ENCODE measurements at regions not wholly inside any gene's neighbourhood (a gene's known extent, or its start where the extent isn't known, plus 50 kb on each side); places are given as distances from the start of the nearest gene placed in this dataset.

- TF ChIP-seq ZNF462 (CRISPR knock-in tag; IDR thresholded peaks at IDR 0.05), result no peak
- no peak for TF ChIP-seq EZH2phosphoT487 (IDR thresholded peaks at IDR 0.05; ENCODE audit: unreplicated experiment)
- TF ChIP-seq CTCF (conservative IDR thresholded peaks at IDR 0.05; ENCODE audit: low read depth in 2 of 2), result no peak
- no peak for TF ChIP-seq EZH2 (IDR thresholded peaks at IDR 0.05; ENCODE audit: low read depth, unreplicated experiment)
- no peak for TF ChIP-seq CREB1 (CRISPR knock-in tag; IDR thresholded peaks at IDR 0.05; ENCODE audit: low read depth)
- TF ChIP-seq POLR2AphosphoS5 (IDR thresholded peaks at IDR 0.05; ENCODE audit: low read depth), result no peak
- TF ChIP-seq ZNF114 (CRISPR knock-in tag; IDR thresholded peaks at IDR 0.05), result no peak
- TF ChIP-seq STAT1 (IDR thresholded peaks at IDR 0.05; ENCODE audit: unreplicated experiment), result no peak
- TF ChIP-seq JUNB (IDR thresholded peaks at IDR 0.05; ENCODE audit: unreplicated experiment), result no peak
- no peak for TF ChIP-seq ZNF331 (CRISPR knock-in tag; IDR thresholded peaks at IDR 0.05; ENCODE audit: low read depth)
These were observed 156.5 kb upstream of the HDAC9 start (continued) for GRCh38 chr7:18338910-18339523.

Data from GM23338 (cell line).